Neural cell (in vitro differentiated cells): ENCODE measurements at regions not wholly inside any gene's neighbourhood (a gene's known extent, or its start where the extent isn't known, plus 50 kb on each side); places are given as distances from the start of the nearest gene placed in this dataset.

Experiments used
- H2AFZ ChIP-seq: fragments of 200-600, 300-800 bp; sonication (generic), shearing (Covaris generic); 2 replicates; pipeline ENCODE4 v1.6.0; 2014; ENCODE audit warnings: low read depth, mild to moderate bottlenecking, antibody characterized with exemption, low read length, moderate library complexity
- H3F3A ChIP-seq: fragments of 200-600 bp; shearing (Covaris generic); 2 replicates; pipeline ENCODE4 v1.6.1; 2016; ENCODE audit warnings: mild to moderate bottlenecking, moderate library complexity, mixed read lengths, antibody characterized with exemption, low read length; ENCODE audit not compliant: insufficient read depth, poor library complexity, severe bottlenecking
- H3K27ac ChIP-seq: fragments of 200-600, 300-800 bp; sonication (generic), shearing (Covaris generic); 2 replicates; pipeline ENCODE4 v1.5.1; 2014; ENCODE audit warnings: mild to moderate bottlenecking, low read length, moderate library complexity
- H3K27me3 ChIP-seq: fragments of 300-800, 200-600 bp; sonication (generic), shearing (Covaris generic); 2 replicates; pipeline ENCODE4 v1.6.0; 2014; ENCODE audit warnings: mild to moderate bottlenecking, low read depth, low read length, moderate library complexity; ENCODE audit not compliant: insufficient read depth
- H3K36me3 ChIP-seq: fragments of 300-800, 200-600 bp; sonication (generic), shearing (Covaris generic); 2 replicates; pipeline ENCODE4 v1.5.1; 2014; ENCODE audit warnings: mild to moderate bottlenecking, antibody characterized with exemption, low read length, moderate library complexity; ENCODE audit not compliant: insufficient read depth
- H3K4me2 ChIP-seq: fragments of 300-800, 200-600 bp; sonication (generic), shearing (Covaris generic); 2 replicates; pipeline ENCODE4 v1.6.0; 2014; ENCODE audit warnings: mild to moderate bottlenecking, low read length
- H3K4me3 ChIP-seq: fragments of 300-800, 200-600 bp; sonication (generic), shearing (Covaris generic); 2 replicates; pipeline ENCODE4 v1.5.1; 2014; ENCODE audit warnings: mild to moderate bottlenecking, low read length, moderate library complexity
- H3K79me2 ChIP-seq: fragments of 200-600 bp; shearing (Covaris generic); replicated peaks from 2 replicates; pipeline ENCODE4 v1.6.0; 2014; ENCODE audit warnings: mild to moderate bottlenecking, low read length, moderate library complexity; ENCODE audit not compliant: insufficient read depth
- H3K9ac ChIP-seq: fragments of 300-800, 200-600 bp; sonication (generic), shearing (Covaris generic); 2 replicates; pipeline ENCODE4 v1.6.1; 2016; ENCODE audit warnings: mild to moderate bottlenecking, low read length, mixed read lengths
- H3K9me2 ChIP-seq: fragments of 200-600 bp; shearing (Covaris generic); 2 replicates; pipeline ENCODE4 v1.6.1; 2016; ENCODE audit warnings: mild to moderate bottlenecking, low read length, mixed read lengths; ENCODE audit not compliant: insufficient read depth
- H3K9me3 ChIP-seq: fragments of 200-600, 300-800 bp; sonication (generic), shearing (Covaris generic); 2 replicates; pipeline ENCODE4 v1.6.1; 2016; ENCODE audit warnings: mild to moderate bottlenecking, mixed run types, low read length, moderate library complexity, mixed read lengths
- H4K20me1 ChIP-seq: fragments of 200-600 bp; shearing (Covaris generic); 2 replicates; pipeline ENCODE4 v1.6.1; 2016; ENCODE audit warnings: mild to moderate bottlenecking, mixed run types; ENCODE audit not compliant: insufficient read depth
- CTCF ChIP-seq: fragments of 450-650 bp; IDR thresholded peaks from 2 replicates; pipeline ENCODE4 v1.5.1; 2014; ENCODE audit warnings: antibody characterized with exemption, mild to moderate bottlenecking, moderate library complexity; ENCODE audit not compliant: poor library complexity, severe bottlenecking
- EP300 ChIP-seq: fragments of 450-650 bp; conservative IDR thresholded peaks from 2 replicates; pipeline ENCODE4 v1.6.1; 2014; ENCODE audit warnings: antibody characterized with exemption, mild to moderate bottlenecking, moderate library complexity; ENCODE audit not compliant: poor library complexity, severe bottlenecking
- EZH2 ChIP-seq: fragments of 200-600, 300-800 bp; shearing (Covaris generic), sonication (generic); IDR thresholded peaks from 2 replicates; pipeline ENCODE4 v1.6.1; 2014; ENCODE audit warnings: antibody characterized with exemption, low read length, borderline replicate concordance, mild to moderate bottlenecking; ENCODE audit not compliant: insufficient read depth, poor library complexity, severe bottlenecking
- MXI1 ChIP-seq: fragments of 450-650 bp; conservative IDR thresholded peaks from 2 replicates; pipeline ENCODE4 v1.6.1; 2014; ENCODE audit warnings: antibody characterized with exemption, mild to moderate bottlenecking; ENCODE audit not compliant: poor library complexity, severe bottlenecking
- POLR2AphosphoS5 ChIP-seq: IDR thresholded peaks from 2 replicates; pipeline ENCODE4 v1.6.1; 2012
- RAD21 ChIP-seq: fragments of 450-650 bp; conservative IDR thresholded peaks from 2 replicates; pipeline ENCODE4 v1.6.1; 2014; ENCODE audit warnings: antibody characterized with exemption, mild to moderate bottlenecking, moderate library complexity
- REST ChIP-seq: IDR thresholded peaks from 2 replicates; pipeline ENCODE4 v1.6.1; 2012; ENCODE audit warnings: borderline replicate concordance
- SMC3 ChIP-seq: fragments of 450-650 bp; conservative IDR thresholded peaks from 2 replicates; pipeline ENCODE4 v1.6.1; 2014; ENCODE audit warnings: antibody characterized with exemption, mild to moderate bottlenecking, moderate library complexity; ENCODE audit not compliant: poor library complexity
- TAF1 ChIP-seq: IDR thresholded peaks from 2 replicates; pipeline ENCODE4 v1.6.1; 2012; ENCODE audit warnings: low read depth

- Histone ChIP-seq H3K36me3 (no peaks in the 10 kb centered on the region), H3F3A (no peaks in the 10 kb centered on the region), H2AFZ (no peak overlapping the region)
These were observed 77.6 kb downstream of the RIPK4 start for GRCh38 chr21:41689289-41689583.

GRCh38 chr21:41687633-41688032 is 79.2 kb downstream of the RIPK4 start:
- no peak overlapping the region for H3K4me2 ChIP-seq
- no peaks in the 10 kb centered on the region for H3K36me3 ChIP-seq
- H3K9me2 ChIP-seq, result no peaks in the 10 kb centered on the region
- H3K9ac ChIP-seq, result no peak overlapping the region
- H2AFZ ChIP-seq, result no peak overlapping the region
- no peak overlapping the region for H3K27ac ChIP-seq
- no peaks in the 10 kb centered on the region for H3F3A ChIP-seq
- no peak overlapping the region for H3K4me3 ChIP-seq
- H3K79me2 ChIP-seq, result no peaks in the 10 kb centered on the region
- no peaks in the 10 kb centered on the region for H3K27me3 ChIP-seq
- H3K9me3 ChIP-seq, result no peaks in the 10 kb centered on the region
- H4K20me1 ChIP-seq, result no peaks in the 10 kb centered on the region
- TF ChIP-seq EZH2 (no peak), TAF1 (no peak), CTCF (no peak), REST (no peak), MXI1 (no peak), RAD21 (no peak), POLR2AphosphoS5 (no peak)

More at GRCh38 chr21:41689289-41689583, 77.6 kb downstream of the RIPK4 start:
- H3K79me2 ChIP-seq, result no peaks in the 10 kb centered on the region
- no peak overlapping the region for H3K27ac ChIP-seq
- H3K9ac ChIP-seq, result no peak overlapping the region
- no peaks in the 10 kb centered on the region for H3K27me3 ChIP-seq
- H3K4me2 ChIP-seq, result no peak overlapping the region
- no peaks in the 10 kb centered on the region for H3K9me2 ChIP-seq
- no peaks in the 10 kb centered on the region for H4K20me1 ChIP-seq
- no peak overlapping the region for H3K4me3 ChIP-seq
- no peaks in the 10 kb centered on the region for H3K9me3 ChIP-seq
- TF ChIP-seq CTCF, result no peak
- TF ChIP-seq TAF1, result no peak
- no peak for TF ChIP-seq EP300
- no peak for TF ChIP-seq SMC3
- no peak for TF ChIP-seq RAD21
- TF ChIP-seq EZH2, result no peak
- TF ChIP-seq REST, result no peak
- no peak for TF ChIP-seq MXI1
- no peak for TF ChIP-seq POLR2AphosphoS5
